H7 (cell line): ENCODE measurements at regions not wholly inside any gene's neighbourhood (a gene's known extent, or its start where the extent isn't known, plus 50 kb on each side); places are given as distances from the start of the nearest gene placed in this dataset.

ENCODE experiments used
- DNase-seq: peaks from one replicate; pipeline ENCODE4 v3.0.0; 2012
- H3K27me3 ChIP-seq: 2 replicates; pipeline ENCODE4 v1.6.0; 2011; ENCODE audit warnings: mild to moderate bottlenecking, low read length; ENCODE audit not compliant: control insufficient read depth, insufficient read depth
- H3K36me3 ChIP-seq: replicated peaks from 2 replicates; pipeline ENCODE4 v1.5.1; 2011; ENCODE audit warnings: low read length; ENCODE audit not compliant: control insufficient read depth, insufficient read depth
- H3K4me3 ChIP-seq: 2 replicates; pipeline ENCODE4 v1.5.1; 2011; ENCODE audit warnings: low read depth, mild to moderate bottlenecking, control low read depth, low read length, moderate library complexity; ENCODE audit not compliant: insufficient read depth

GRCh38 chr2:211144078-211144477, 587.7 kb downstream of the CPS1 start:
- Histone ChIP-seq H3K4me3 (no peak overlapping the region), H3K27me3 (no peaks in the 10 kb centered on the region), H3K36me3 (no peaks in the 10 kb centered on the region)
- no peak for DNase-seq

- Histone ChIP-seq H3K27me3 (no peaks in the 10 kb centered on the region), H3K4me3 (no peak overlapping the region), H3K36me3 (no peaks in the 10 kb centered on the region)
- no peak for DNase-seq
Observed at GRCh38 chr2:211144974-211145665, 588.7 kb downstream of the CPS1 start.

- H3K36me3 ChIP-seq, result no peaks in the 10 kb centered on the region
- H3K27me3 ChIP-seq, result no peaks in the 10 kb centered on the region
- H3K4me3 ChIP-seq, result no peak overlapping the region
- DNase-seq, result no peak
Observed at GRCh38 chr2:211149731-211150130, 593.3 kb downstream of the CPS1 start.

- Histone ChIP-seq H3K27me3 (no peaks in the 10 kb centered on the region), H3K36me3 (no peaks in the 10 kb centered on the region), H3K4me3 (no peak overlapping the region)
- no peak for DNase-seq
Observed at GRCh38 chr2:211157211-211157610, 600.8 kb downstream of the CPS1 start.

GRCh38 chr2:211157856-211158463, 601.6 kb downstream of the CPS1 start:
- peak; percentile 21 for DNase-seq
- Histone ChIP-seq H3K36me3 (no peaks in the 10 kb centered on the region), H3K27me3 (no peaks in the 10 kb centered on the region), H3K4me3 (no peak overlapping the region)

- no peak for DNase-seq
- Histone ChIP-seq H3K27me3 (no peaks in the 10 kb centered on the region), H3K4me3 (no peak overlapping the region), H3K36me3 (no peaks in the 10 kb centered on the region)
Observed at GRCh38 chr2:211159972-211160371, 603.6 kb downstream of the CPS1 start.

GRCh38 chr2:211161236-211161635, 604.8 kb downstream of the CPS1 start:
- H3K36me3 ChIP-seq, result no peaks in the 10 kb centered on the region
- DNase-seq, result no peak
- H3K4me3 ChIP-seq, result no peak overlapping the region
- no peaks in the 10 kb centered on the region for H3K27me3 ChIP-seq

GRCh38 chr2:211162911-211163310, 606.5 kb downstream of the CPS1 start:
- no peak for DNase-seq
- Histone ChIP-seq H3K27me3 (no peaks in the 10 kb centered on the region), H3K36me3 (no peaks in the 10 kb centered on the region), H3K4me3 (no peak overlapping the region)

- Histone ChIP-seq H3K36me3 (no peaks in the 10 kb centered on the region), H3K4me3 (no peak overlapping the region), H3K27me3 (no peaks in the 10 kb centered on the region)
- no peak for DNase-seq
Observed at GRCh38 chr2:211170843-211171242, 614.4 kb downstream of the CPS1 start.

GRCh38 chr2:211174021-211174420, 617.6 kb downstream of the CPS1 start:
- Histone ChIP-seq H3K36me3 (no peaks in the 10 kb centered on the region), H3K27me3 (no peaks in the 10 kb centered on the region), H3K4me3 (no peak overlapping the region)
- DNase-seq, result no peak

GRCh38 chr2:211174631-211175030, 618.2 kb downstream of the CPS1 start:
- Histone ChIP-seq H3K36me3 (no peaks in the 10 kb centered on the region), H3K27me3 (no peaks in the 10 kb centered on the region), H3K4me3 (no peak overlapping the region)
- DNase-seq, result no peak

- H3K36me3 ChIP-seq, result no peaks in the 10 kb centered on the region
- DNase-seq, result no peak
- no peak overlapping the region for H3K4me3 ChIP-seq
- H3K27me3 ChIP-seq, result no peaks in the 10 kb centered on the region
Observed at GRCh38 chr2:211175956-211176355, 619.6 kb downstream of the CPS1 start.

GRCh38 chr2:211176514-211177141, 620.2 kb downstream of the CPS1 start:
- Histone ChIP-seq H3K4me3 (no peak overlapping the region), H3K36me3 (no peaks in the 10 kb centered on the region), H3K27me3 (no peaks in the 10 kb centered on the region)
- no peak for DNase-seq

- DNase-seq, result no peak
- H3K36me3 ChIP-seq, result no peaks in the 10 kb centered on the region
- H3K27me3 ChIP-seq, result no peaks in the 10 kb centered on the region
- H3K4me3 ChIP-seq, result no peak overlapping the region
Observed at GRCh38 chr2:211181626-211182025, 625.2 kb downstream of the CPS1 start.

- H3K36me3 ChIP-seq, result no peaks in the 10 kb centered on the region
- no peak for DNase-seq
- no peaks in the 10 kb centered on the region for H3K27me3 ChIP-seq
- H3K4me3 ChIP-seq, result no peak overlapping the region
Observed at GRCh38 chr2:211187602-211188001, 631.2 kb downstream of the CPS1 start.
